ENCODE measurements at regions not wholly inside any gene's neighbourhood (a gene's known extent, or its start where the extent isn't known, plus 50 kb on each side); places are given as distances from the start of the nearest gene placed in this dataset.

- Mint-ChIP-seq H3K27ac (no peak overlapping the region), H3K4me1 (ENCODE audit: low read depth) (no peaks in the 10 kb centered on the region), H3K27me3 (no peaks in the 10 kb centered on the region), H3K4me3 (ENCODE audit: low read depth) (no peak overlapping the region), H3K36me3 (ENCODE audit: insufficient read depth) (no peaks in the 10 kb centered on the region), H3K9me3 (ENCODE audit: low read depth) (no peaks in the 10 kb centered on the region)
- TF ChIP-seq CTCF (IDR thresholded peaks at IDR 0.05; ENCODE audit: unreplicated experiment), result no peak
- no peak for DNase-seq (ENCODE audit: low spot score, unreplicated experiment)
These were observed 655.8 kb upstream of the MGAT4C start for GRCh38 chr12:86911973-86912372.

GRCh38 chr12:86903159-86903558, 647.0 kb upstream of the MGAT4C start:
- Mint-ChIP-seq H3K27ac (no peak overlapping the region), H3K4me1 (ENCODE audit: low read depth) (no peaks in the 10 kb centered on the region), H3K36me3 (ENCODE audit: insufficient read depth) (no peaks in the 10 kb centered on the region), H3K27me3 (no peaks in the 10 kb centered on the region), H3K9me3 (ENCODE audit: low read depth) (no peaks in the 10 kb centered on the region), H3K4me3 (ENCODE audit: low read depth) (no peak overlapping the region)
- DNase-seq (ENCODE audit: low spot score, unreplicated experiment), result no peak
- no peak for TF ChIP-seq CTCF (IDR thresholded peaks at IDR 0.05; ENCODE audit: unreplicated experiment)

- H3K27me3 Mint-ChIP-seq, result no peaks in the 10 kb centered on the region
- H3K36me3 Mint-ChIP-seq (ENCODE audit: insufficient read depth), result no peaks in the 10 kb centered on the region
- no peaks in the 10 kb centered on the region for H3K4me1 Mint-ChIP-seq (ENCODE audit: low read depth)
- H3K27ac Mint-ChIP-seq, result no peak overlapping the region
- DNase-seq (ENCODE audit: low spot score, unreplicated experiment), result no peak
- no peak overlapping the region for H3K4me3 Mint-ChIP-seq (ENCODE audit: low read depth)
- no peak for TF ChIP-seq CTCF (IDR thresholded peaks at IDR 0.05; ENCODE audit: unreplicated experiment)
- H3K9me3 Mint-ChIP-seq (ENCODE audit: low read depth), result no peaks in the 10 kb centered on the region
These were observed 604.6 kb upstream of the MGAT4C start for GRCh38 chr12:86860776-86861175.

GRCh38 chr12:86852451-86852850, 596.3 kb upstream of the MGAT4C start:
- no peak overlapping the region for H3K4me3 Mint-ChIP-seq (ENCODE audit: low read depth)
- no peaks in the 10 kb centered on the region for H3K4me1 Mint-ChIP-seq (ENCODE audit: low read depth)
- DNase-seq (ENCODE audit: low spot score, unreplicated experiment), result no peak
- no peak for TF ChIP-seq CTCF (IDR thresholded peaks at IDR 0.05; ENCODE audit: unreplicated experiment)
- no peak overlapping the region for H3K27ac Mint-ChIP-seq
- H3K27me3 Mint-ChIP-seq, result no peaks in the 10 kb centered on the region
- H3K9me3 Mint-ChIP-seq (ENCODE audit: low read depth), result no peaks in the 10 kb centered on the region
- no peaks in the 10 kb centered on the region for H3K36me3 Mint-ChIP-seq (ENCODE audit: insufficient read depth)

GRCh38 chr12:86838711-86839110, 582.5 kb upstream of the MGAT4C start:
- Mint-ChIP-seq H3K9me3 (ENCODE audit: low read depth) (no peaks in the 10 kb centered on the region), H3K27ac (no peak overlapping the region), H3K4me1 (ENCODE audit: low read depth) (no peaks in the 10 kb centered on the region), H3K4me3 (ENCODE audit: low read depth) (no peak overlapping the region), H3K27me3 (no peaks in the 10 kb centered on the region), H3K36me3 (ENCODE audit: insufficient read depth) (no peaks in the 10 kb centered on the region)
- no peak for TF ChIP-seq CTCF (IDR thresholded peaks at IDR 0.05; ENCODE audit: unreplicated experiment)
- no peak for DNase-seq (ENCODE audit: low spot score, unreplicated experiment)
